GM18502 (cell line): ENCODE measurements at regions not wholly inside any gene's neighbourhood (a gene's known extent, or its start where the extent isn't known, plus 50 kb on each side); places are given as distances from the start of the nearest gene placed in this dataset.
A peak's percentile ranks its signal among the peaks of the same experiment; 100 is the strongest.

Source experiments
- ATAC-seq: cut with Tn5 transposase; IDR thresholded peaks from one replicate; pipeline ENCODE4 v1.9.1; 2021; ENCODE audit warnings: mild to moderate bottlenecking; ENCODE audit not compliant: unreplicated experiment, poor library complexity

- ATAC-seq, result no peak
Observed at GRCh38 chr6:156182356-156182755, 594.8 kb upstream of the ARID1B start.

- ATAC-seq, result no peak
Observed at GRCh38 chr6:156181506-156181905, 595.7 kb upstream of the ARID1B start.

DNA sequence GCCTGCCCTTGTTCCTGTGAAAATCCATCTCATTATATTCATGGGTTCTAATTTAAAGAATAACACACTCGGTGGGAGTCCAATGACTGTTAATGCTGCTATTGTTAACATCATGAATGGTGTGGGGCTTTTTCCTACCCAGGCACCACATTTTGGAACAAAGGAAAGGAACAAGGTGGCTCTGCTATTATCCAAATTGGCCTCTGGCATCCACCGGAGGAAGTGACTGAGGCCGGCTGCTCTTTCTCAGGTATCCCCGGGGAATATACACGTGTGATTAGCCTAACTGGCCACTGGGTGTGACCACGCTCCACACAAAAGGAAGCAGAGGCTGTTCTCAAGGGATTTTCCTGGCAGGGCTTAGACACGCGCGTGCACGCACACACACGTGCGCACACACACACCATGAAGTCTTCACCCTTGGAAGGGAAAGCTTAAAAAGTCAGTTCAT lies 601.2 kb upstream of the ARID1B start:
- no peak for ATAC-seq

GRCh38 chr6:156175433-156175832 lies 601.7 kb upstream of the ARID1B start:
- no peak for ATAC-seq

DNA sequence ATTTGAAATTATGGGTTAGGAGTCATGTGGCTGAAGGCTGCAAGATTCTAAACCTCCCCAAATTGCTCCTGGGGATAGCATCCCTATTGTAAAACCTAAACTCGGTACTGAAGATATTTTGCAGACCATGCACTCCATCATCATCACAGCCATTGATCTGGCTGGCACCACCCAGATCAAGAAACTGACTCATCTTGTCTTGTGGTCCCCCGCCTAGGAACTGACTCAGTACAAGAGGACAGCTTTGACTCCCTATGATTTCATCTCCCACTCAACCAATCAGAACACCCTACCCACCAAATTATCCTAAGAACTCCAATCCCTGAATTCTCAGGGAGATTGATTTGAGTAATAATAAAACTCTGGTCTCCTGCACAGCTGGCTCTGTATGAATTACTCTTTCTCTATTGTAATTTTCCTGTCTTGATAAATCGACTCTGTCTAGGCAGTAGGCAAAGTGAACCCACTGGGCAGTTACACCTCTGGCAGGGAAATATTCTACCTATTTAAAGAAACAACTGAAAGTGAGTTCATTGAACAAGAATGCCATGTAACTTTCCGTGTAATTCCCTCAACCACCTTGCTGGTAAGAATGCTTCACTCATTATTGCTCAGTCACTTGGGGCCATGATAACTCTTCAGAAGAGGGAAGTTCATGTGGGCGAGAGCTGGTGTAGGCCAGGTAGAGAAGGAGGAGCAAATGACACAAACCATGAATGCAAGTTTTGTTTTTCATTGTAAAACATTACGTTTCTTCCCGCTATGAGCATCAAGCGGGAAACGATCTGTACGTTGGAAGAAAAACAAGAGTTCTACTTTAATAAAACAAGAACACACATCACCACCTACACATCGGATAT lies 602.9 kb upstream of the ARID1B start:
- ATAC-seq, result no peak

GRCh38 chr6:156169371-156169770 lies 607.8 kb upstream of the ARID1B start:
- ATAC-seq, result no peak

DNA sequence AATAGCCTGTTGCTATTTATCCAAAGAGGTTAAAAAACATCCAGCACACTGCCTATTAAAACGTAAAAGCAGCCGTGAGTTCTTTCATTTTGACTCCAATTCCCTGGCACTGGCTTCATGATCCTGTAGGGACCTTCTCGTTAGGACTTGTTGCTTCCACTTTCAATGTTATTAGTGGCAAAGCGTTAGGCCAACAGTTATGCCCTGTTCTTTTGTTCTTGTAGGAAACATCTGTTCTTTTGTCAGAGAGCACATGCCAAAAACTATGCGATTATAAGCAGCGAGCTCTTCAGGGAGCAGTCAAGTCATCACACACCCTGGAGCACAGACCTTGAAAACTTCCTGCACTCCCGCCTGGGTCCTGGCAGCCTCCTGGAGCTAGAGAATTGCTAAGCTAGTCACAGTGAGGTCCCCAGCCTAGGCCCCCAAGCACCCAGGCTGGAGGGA lies 609.5 kb upstream of the ARID1B start:
- no peak for ATAC-seq

DNA sequence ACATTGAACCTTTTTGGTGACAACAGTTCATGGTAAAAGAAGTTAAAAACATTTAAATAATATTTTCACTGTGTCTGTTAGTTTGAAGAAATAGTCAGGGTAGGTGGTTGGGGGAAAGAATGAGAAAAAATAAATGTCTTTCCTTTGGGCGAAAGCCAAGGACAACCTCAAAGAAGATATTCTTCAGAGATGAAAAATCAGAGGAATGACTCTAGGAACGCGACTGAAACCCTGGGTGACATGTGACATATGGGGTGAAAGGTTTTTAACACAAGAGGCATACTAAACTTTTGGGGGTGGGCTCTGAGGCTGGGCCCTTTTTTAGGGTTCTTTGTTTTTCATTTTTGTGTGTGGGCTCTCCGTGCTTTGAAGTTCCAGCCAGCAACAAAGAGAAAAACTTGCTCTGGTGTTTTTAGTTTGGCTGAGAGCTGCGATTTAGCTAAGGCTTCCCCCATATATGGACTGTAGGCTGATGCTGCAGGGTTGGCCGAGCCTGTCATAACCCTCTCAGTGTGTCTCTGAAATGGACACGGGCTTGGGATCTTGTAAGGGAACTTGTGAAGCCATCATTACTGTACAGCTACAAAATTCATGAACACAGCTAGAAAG lies 610.1 kb upstream of the ARID1B start:
- no peak for ATAC-seq

GRCh38 chr6:156166093-156166492 lies 611.1 kb upstream of the ARID1B start:
- ATAC-seq, result no peak

GRCh38 chr6:156164701-156165452 lies 612.3 kb upstream of the ARID1B start:
- ATAC-seq, result no peak

DNA sequence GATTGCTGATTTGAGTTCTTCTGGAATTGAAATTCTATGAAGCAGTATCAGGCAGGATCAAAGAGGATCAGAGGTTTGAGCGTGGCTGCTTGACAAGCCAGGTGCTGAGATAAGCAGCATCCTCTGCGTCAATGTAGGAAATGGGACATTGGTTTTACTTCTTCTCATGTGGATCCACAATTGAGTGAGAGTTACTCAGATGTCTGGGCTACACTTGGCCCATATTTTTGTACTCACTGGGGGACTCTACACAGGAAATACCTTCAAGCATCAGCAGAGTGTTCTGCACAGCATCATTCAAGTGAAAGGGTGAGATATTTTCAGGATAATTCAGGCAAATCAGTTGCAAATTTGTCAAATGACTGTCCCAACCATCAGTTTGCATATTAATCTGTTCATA lies 613.9 kb upstream of the ARID1B start:
- no peak for ATAC-seq

GRCh38 chr6:156161471-156161870 lies 615.7 kb upstream of the ARID1B start:
- no peak for ATAC-seq

DNA sequence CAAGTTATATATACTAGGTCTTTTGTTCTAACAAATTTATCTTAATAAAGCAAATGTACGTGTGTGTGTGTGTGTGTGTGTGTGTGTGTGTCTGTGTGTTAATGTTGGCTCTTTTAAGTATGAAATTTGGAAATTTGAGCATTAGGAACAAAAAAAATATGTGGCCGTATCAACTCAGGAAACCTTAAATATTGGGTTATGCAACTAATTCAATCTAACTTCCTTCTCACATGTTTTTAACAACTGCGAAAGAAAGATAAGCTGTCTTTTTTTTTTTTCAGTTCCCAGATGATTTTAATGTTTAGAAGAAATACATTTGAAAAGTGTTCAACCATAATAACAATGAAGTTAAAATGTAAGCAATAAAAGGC lies 616.4 kb upstream of the ARID1B start:
- no peak for ATAC-seq

DNA sequence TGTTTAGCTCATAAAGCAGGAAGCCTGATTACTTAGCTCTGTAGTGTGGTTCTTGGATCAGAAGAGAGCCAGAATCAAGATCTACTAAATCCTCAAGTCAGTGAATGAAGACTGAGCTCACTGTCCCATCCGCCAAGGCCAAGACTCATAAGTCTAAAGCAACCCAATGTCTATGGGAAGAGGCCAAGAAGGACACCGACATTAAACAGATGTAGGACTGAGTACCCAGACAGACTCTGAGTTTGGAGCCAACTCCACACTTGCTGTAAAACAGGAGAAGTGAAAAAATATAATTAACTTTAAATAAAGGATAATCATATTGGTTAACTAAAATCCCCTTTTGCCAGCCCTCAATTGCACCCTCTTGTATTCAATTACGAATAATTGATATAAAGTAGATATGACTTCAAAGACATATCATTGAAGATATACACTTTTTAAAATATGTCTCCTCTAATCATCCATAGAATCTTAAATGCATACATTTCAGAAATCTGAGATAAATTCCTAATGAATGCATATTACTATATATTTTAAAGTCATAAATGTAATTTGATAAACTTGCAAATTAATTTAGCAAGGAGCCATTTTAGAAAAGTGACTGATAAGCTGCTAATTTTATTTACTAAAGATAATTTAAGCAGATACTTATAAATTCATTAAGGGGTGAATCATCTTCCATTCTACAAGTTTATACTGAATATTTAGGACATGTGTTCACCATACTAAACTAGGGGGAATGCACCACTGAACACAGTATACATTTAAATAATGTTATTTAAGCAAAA lies 617.0 kb upstream of the ARID1B start:
- ATAC-seq, result no peak

- no peak for ATAC-seq
Observed at GRCh38 chr6:156154896-156155295, 622.3 kb upstream of the ARID1B start.

DNA sequence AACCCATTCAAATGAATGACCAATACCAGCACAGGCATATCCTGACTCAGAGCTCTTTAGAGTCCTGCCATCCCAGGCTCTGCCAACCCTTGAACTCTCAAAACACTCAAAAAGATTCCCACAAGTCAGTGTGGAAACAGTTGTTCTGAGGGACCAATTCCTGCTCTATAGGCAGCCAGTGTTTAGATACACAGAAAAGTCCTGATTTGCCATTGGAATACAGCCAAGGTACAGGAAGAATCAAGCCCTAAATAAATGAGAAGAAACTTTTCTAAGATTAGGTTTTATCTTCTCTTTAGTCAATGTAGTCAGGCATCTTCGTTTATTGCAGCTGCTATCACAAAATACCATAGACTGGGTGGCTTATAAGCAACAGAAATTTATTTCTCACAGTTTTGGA lies 626.8 kb upstream of the ARID1B start:
- no peak for ATAC-seq

- ATAC-seq, result no peak
Observed at GRCh38 chr6:156146891-156147290, 630.3 kb upstream of the ARID1B start.

- peak; percentile 98 for ATAC-seq
Observed at GRCh38 chr6:156131221-156131903, 645.8 kb upstream of the ARID1B start.

GRCh38 chr6:156126535-156126934 lies 650.6 kb upstream of the ARID1B start:
- no peak for ATAC-seq

DNA sequence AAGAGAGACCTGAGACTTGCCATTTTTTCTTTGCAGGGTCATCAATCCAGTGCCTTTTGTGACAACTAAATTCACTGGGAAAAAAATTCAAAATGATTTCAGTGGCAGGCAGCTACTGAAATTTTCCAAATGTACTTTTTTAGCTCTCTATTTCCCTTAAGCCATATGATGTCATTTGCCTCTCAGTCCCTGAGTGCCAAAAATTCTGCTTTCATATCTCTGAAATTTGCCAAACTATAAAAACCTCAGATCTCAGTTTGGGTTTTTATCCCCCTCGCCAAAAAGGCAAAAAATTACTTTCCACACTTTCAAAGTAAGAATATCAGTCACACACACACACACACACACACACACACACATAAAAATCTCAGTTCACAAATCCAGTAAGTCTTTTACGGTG lies 651.3 kb upstream of the ARID1B start:
- ATAC-seq, result no peak
